Adrenal gland (tissue), 9 donors: ENCODE measurements at regions not wholly inside any gene's neighbourhood (a gene's known extent, or its start where the extent isn't known, plus 50 kb on each side); places are given as distances from the start of the nearest gene placed in this dataset.
"Not testable (repeated sequence)": the region's sequence is repeated elsewhere in the genome, so short reads cannot be mapped to it uniquely, and the experiment has no call there.

Experiments
- DNase-seq, 7 donors: peaks; one replicate each; pipeline ENCODE4 v3.0.0-alpha.2; 2019 to 2020
- H3K27ac ChIP-seq, 5 donors: fragments of 200-600 bp; sonication (generic) in 4 of 5; 1 replicate in 3 of 5; 2 replicates in 2 of 5; pipeline versions ENCODE4 v1.5.1 to v1.8.0; 2016 to 2020; ENCODE audit warnings: mild to moderate bottlenecking in 1 of 5
- H3K27me3 ChIP-seq: fragments of 200-600 bp; 2 replicates; pipeline ENCODE4 v1.8.0; 2021
- H3K36me3 ChIP-seq, 2 donors: fragments of 200-600 bp; replicated peaks in 1 of 2; 1 replicate in 1 of 2; 2 replicates in 1 of 2; pipeline versions ENCODE4 v1.5.1 to v1.8.0; 2018 to 2022
- H3K4me1 ChIP-seq, 2 donors: fragments of 200-600 bp; replicated peaks in 1 of 2; 1 replicate in 1 of 2; 2 replicates in 1 of 2; pipeline versions ENCODE4 v1.5.1 to v1.8.0; 2018 to 2021
- H3K4me3 ChIP-seq, 4 donors: fragments of 200-600 bp; sonication (generic) in 3 of 4; one replicate each; pipeline ENCODE4 v1.5.1; 2016 to 2018
- H3K9me3 ChIP-seq, 3 donors: fragments of 200-600 bp; sonication (generic) in 1 of 3; replicated peaks in 1 of 3; 1 replicate in 2 of 3; 2 replicates in 1 of 3; pipeline versions ENCODE4 v1.5.1 to v1.8.0; 2016 to 2021
- CTCF ChIP-seq, 6 experiments: fragments of 450-650 bp in 4 of 6; fragments of 200-600 bp in 2 of 6; sonication (generic) in 1 of 6; IDR thresholded peaks; 1 replicate in 5 of 6; 2 replicates in 1 of 6; pipeline versions ENCODE4 v1.5.1 to v1.8.0; 2016 to 2021; ENCODE audit warnings: antibody characterized with exemption in 6 of 6, mild to moderate bottlenecking in 2 of 6, moderate library complexity in 1 of 6
- POLR2A ChIP-seq, 2 donors: fragments of 450-650 bp; IDR thresholded peaks; one replicate each; pipeline ENCODE4 v1.6.1; 2017; ENCODE audit warnings: antibody characterized with exemption in 2 of 2, mild to moderate bottlenecking in 2 of 2, moderate library complexity in 1 of 2
- WGBS, 4 donors: extraction: QIAGEN DNeasy Blood & Tissue Kit in 2 of 4; methylation state at CpG; one replicate each; pipeline versions ENCODE4 v1.1.5 to v1.1.7; 2013 to 2017; 5-methylcytosine and 5-hydroxymethylcytosine counted together
- intact Hi-C, 2 donors: fragments of 100-400 bp; cut with DNase I; formaldehyde crosslinking; loops; one replicate each; pipeline versions ENCODE4 v1.14.1 to v1.15.0; 2022 to 2023
- donor health status: healthy with polysubstance abuse.
- donor health status: Bipolar disorder and iron deficiency.
- donor health status: DM: yes; HTN: yes; CAD: no.
- donor health status: DM: no; HTN: no; CAD: no.
- donor health status: DM: no; HTN: no; CAD: no.

- intact Hi-C loops: no loop called here
- H3K27me3 ChIP-seq: no peaks in the 10 kb centered on the region
- TF ChIP-seq CTCF (IDR thresholded peaks at IDR 0.05): no peak
- no peak for TF ChIP-seq POLR2A (IDR thresholded peaks at IDR 0.05)
- DNase-seq: no peak
- 66 to 79% (median 72%) methylated on average over 4 of the region's 4 CpGs for WGBS, 4 donors
- H3K4me3 ChIP-seq: no peak overlapping the region
- H3K9me3 ChIP-seq: no peaks in the 10 kb centered on the region
- no peaks in the 10 kb centered on the region for H3K36me3 ChIP-seq
- no peaks in the 10 kb centered on the region for H3K4me1 ChIP-seq
- no peak overlapping the region for H3K27ac ChIP-seq
Observed at GRCh38 chr5:109630093-109630492, 59.6 kb upstream of the MAN2A1 start.

- no peaks in the 10 kb centered on the region for H3K4me1 ChIP-seq
- H3K27me3 ChIP-seq: no peaks in the 10 kb centered on the region
- intact Hi-C loops: no loop called here
- 63 to 73% (median 71%) methylated on average over 3 of the region's 3 CpGs for WGBS, 4 donors
- TF ChIP-seq POLR2A (IDR thresholded peaks at IDR 0.05): no peak
- TF ChIP-seq CTCF (IDR thresholded peaks at IDR 0.05): no peak
- no peaks in the 10 kb centered on the region for H3K9me3 ChIP-seq
- no peak overlapping the region for H3K27ac ChIP-seq
- H3K36me3 ChIP-seq: no peaks in the 10 kb centered on the region
- no peak overlapping the region for H3K4me3 ChIP-seq
- no peak for DNase-seq
Observed at GRCh38 chr5:109628591-109628990, 61.1 kb upstream of the MAN2A1 start.

- H3K9me3 ChIP-seq, H3K36me3 ChIP-seq, intact Hi-C loops, H3K27me3 ChIP-seq, H3K4me1 ChIP-seq, H3K27ac ChIP-seq, DNase-seq, H3K4me3 ChIP-seq: not testable (repeated sequence)
- WGBS, 4 donors: 79 to 93% (median 86%) methylated on average over 5 of the region's 5 CpGs
Observed at GRCh38 chr5:109621266-109621665, 68.5 kb upstream of the MAN2A1 start.

GRCh38 chr5:109620651-109621050 lies 69.1 kb upstream of the MAN2A1 start:
- TF ChIP-seq POLR2A (IDR thresholded peaks at IDR 0.05) (no peak), CTCF (IDR thresholded peaks at IDR 0.05) (no peak)
- H3K27ac ChIP-seq: no peak overlapping the region
- no peaks in the 10 kb centered on the region for H3K36me3 ChIP-seq
- no peaks in the 10 kb centered on the region for H3K27me3 ChIP-seq
- no peak overlapping the region for H3K4me3 ChIP-seq
- DNase-seq: no peak
- 59 to 69% (median 62%) methylated on average over 1 of the region's 1 CpG for WGBS, 4 donors
- intact Hi-C loops: no loop called here
- H3K9me3 ChIP-seq: no peaks in the 10 kb centered on the region
- H3K4me1 ChIP-seq: no peaks in the 10 kb centered on the region

- no peak for DNase-seq
- no peaks in the 10 kb centered on the region for H3K4me1 ChIP-seq
- H3K9me3 ChIP-seq: no peaks in the 10 kb centered on the region
- H3K27me3 ChIP-seq: no peaks in the 10 kb centered on the region
- TF ChIP-seq POLR2A (IDR thresholded peaks at IDR 0.05) (no peak), CTCF (IDR thresholded peaks at IDR 0.05) (no peak)
- intact Hi-C loops: no loop called here
- H3K4me3 ChIP-seq: no peak overlapping the region
- H3K36me3 ChIP-seq: no peaks in the 10 kb centered on the region
- no peak overlapping the region for H3K27ac ChIP-seq
Observed at GRCh38 chr5:109619606-109620005, 70.1 kb upstream of the MAN2A1 start.
